ENCODE measurements at regions not wholly inside any gene's neighbourhood (a gene's known extent, or its start where the extent isn't known, plus 50 kb on each side); places are given as distances from the start of the nearest gene placed in this dataset.

GRCh38 chr14:71243697-71244096, 336.4 kb downstream of the PCNX1 start:
- no peak for TF ChIP-seq EZH2 (IDR thresholded peaks at IDR 0.05; ENCODE audit: insufficient read depth, low read length)
- no peak for TF ChIP-seq CTCF (IDR thresholded peaks at IDR 0.05; ENCODE audit: insufficient read depth, low read depth, low read length)
